ENCODE measurements at regions not wholly inside any gene's neighbourhood (a gene's known extent, or its start where the extent isn't known, plus 50 kb on each side); places are given as distances from the start of the nearest gene placed in this dataset.

- H3K36me3 ChIP-seq = no peaks in the 10 kb centered on the region
- no peak for ATAC-seq
- H3K4me1 ChIP-seq = no peaks in the 10 kb centered on the region
- no peak for DNase-seq
- no peaks in the 10 kb centered on the region for H3K27me3 ChIP-seq
- intact Hi-C loops (cut with DNase I; ENCODE audit: low total_unique reads) = no loop called here
- no peak for TF ChIP-seq POLR2A (IDR thresholded peaks at IDR 0.05)
- TF ChIP-seq CTCF (IDR thresholded peaks at IDR 0.05 in 4 of 5, conservative IDR thresholded peaks at IDR 0.05 in 1 of 5) = no peak
- no peak overlapping the region for H3K27ac ChIP-seq
- no peaks in the 10 kb centered on the region for H3K9me3 ChIP-seq
- H3K4me3 ChIP-seq = no peak overlapping the region
- in situ Hi-C loops (cut with MboI; ENCODE audit: low sequenced_read_pairs in 4 of 4) = no loop called here
Measured at GRCh38 chr2:129779783-129780182, 199.7 kb upstream of the RAB6C start.

- in situ Hi-C loops (cut with MboI; ENCODE audit: low sequenced_read_pairs in 4 of 4) = no loop called here
- H3K36me3 ChIP-seq = no peaks in the 10 kb centered on the region
- intact Hi-C loops (cut with DNase I; ENCODE audit: low total_unique reads) = no loop called here
- H3K4me3 ChIP-seq = no peak overlapping the region
- no peaks in the 10 kb centered on the region for H3K27me3 ChIP-seq
- ATAC-seq (no peak), DNase-seq (no peak)
- H3K27ac ChIP-seq = no peak overlapping the region
- H3K4me1 ChIP-seq = no peaks in the 10 kb centered on the region
- H3K9me3 ChIP-seq = no peaks in the 10 kb centered on the region
- TF ChIP-seq POLR2A (IDR thresholded peaks at IDR 0.05) = no peak
- TF ChIP-seq CTCF (IDR thresholded peaks at IDR 0.05 in 4 of 5, conservative IDR thresholded peaks at IDR 0.05 in 1 of 5) = no peak
Measured at GRCh38 chr2:129780316-129781270, 198.9 kb upstream of the RAB6C start.

GRCh38 chr2:129781749-129782632, 197.5 kb upstream of the RAB6C start:
- in situ Hi-C loops (cut with MboI; ENCODE audit: low sequenced_read_pairs in 4 of 4) = no loop called here
- DNase-seq = no peak
- no peaks in the 10 kb centered on the region for H3K36me3 ChIP-seq
- H3K27ac ChIP-seq = no peak overlapping the region
- H3K27me3 ChIP-seq = no peaks in the 10 kb centered on the region
- no peaks in the 10 kb centered on the region for H3K4me1 ChIP-seq
- no peak overlapping the region for H3K4me3 ChIP-seq
- H3K9me3 ChIP-seq = no peaks in the 10 kb centered on the region
- TF ChIP-seq CTCF (IDR thresholded peaks at IDR 0.05 in 4 of 5, conservative IDR thresholded peaks at IDR 0.05 in 1 of 5) (no peak), POLR2A (IDR thresholded peaks at IDR 0.05) (no peak)
- no peak for ATAC-seq
- intact Hi-C loops (cut with DNase I; ENCODE audit: low total_unique reads) = no loop called here

- no peaks in the 10 kb centered on the region for H3K27me3 ChIP-seq
- H3K4me1 ChIP-seq = no peaks in the 10 kb centered on the region
- H3K36me3 ChIP-seq = no peaks in the 10 kb centered on the region
- in situ Hi-C loops (cut with MboI; ENCODE audit: low sequenced_read_pairs in 4 of 4) = no loop called here
- H3K27ac ChIP-seq = no peak overlapping the region
- no peak overlapping the region for H3K4me3 ChIP-seq
- no peaks in the 10 kb centered on the region for H3K9me3 ChIP-seq
- intact Hi-C loops (cut with DNase I; ENCODE audit: low total_unique reads) = no loop called here
- TF ChIP-seq POLR2A (IDR thresholded peaks at IDR 0.05) (no peak), CTCF (IDR thresholded peaks at IDR 0.05 in 4 of 5, conservative IDR thresholded peaks at IDR 0.05 in 1 of 5) (no peak)
- DNase-seq (no peak), ATAC-seq (no peak)
Measured at GRCh38 chr2:129782633-129782990, 196.9 kb upstream of the RAB6C start.
